K562 (cell line): ENCODE measurements at regions not wholly inside any gene's neighbourhood (a gene's known extent, or its start where the extent isn't known, plus 50 kb on each side); places are given as distances from the start of the nearest gene placed in this dataset.

Source experiments
- ATAC-seq: fragments of 200-7000 bp; cut with Tn5 transposase; 3 replicates; pipeline ENCODE4 v1.9.1; 2020; ENCODE audit warnings: moderate library complexity
- BruUV-seq: library from RNA; stranded (reverse); fragments of 400-500 nt; replicated peaks from 2 replicates; lab custom pipeline; 2021; lab: Mats Ljungman, UMichigan
- CTCF ChIA-PET: fragments of 300-600 bp; formaldehyde crosslinking; extraction: SDS; loops from one replicate; lab custom pipeline; 2021; ENCODE audit warnings: low intra/inter-chr PET ratio; lab: Yijun Ruan, JAX
- POLR2A ChIA-PET: fragments of 300-600, 350-650 bp; sonication (Branson Sonifier 250); formaldehyde crosslinking; extraction: SDS; loops from one replicate; lab custom pipeline; 2021; ENCODE audit warnings: antibody characterized with exemption, inconsistent platforms; lab: Yijun Ruan, JAX
- DNase-seq, 4 experiments: peaks; one replicate each; pipeline versions ENCODE4 v3.0.0 to v3.0.0-alpha.2; 2011 to 2018; ENCODE audit warnings: low spot score in 3 of 4, mixed read lengths in 3 of 4; ENCODE audit errors: extremely low read depth in 1 of 4
- FAIRE-seq: peaks from 2 replicates; lab custom pipeline; 2011; peaks lifted over from hg19 to GRCh38; lab: Jason Lieb, UNC
- H2AFZ ChIP-seq: 2 replicates; pipeline ENCODE4 v1.6.0; 2011; ENCODE audit warnings: low read depth, low read length, control low read depth, inconsistent platforms
- H3K27ac ChIP-seq: fragments of 200-600 bp; 3 replicates; pipeline ENCODE4 v1.8.0; 2011; ENCODE audit warnings: low read depth, mild to moderate bottlenecking, control low read depth, inconsistent platforms, low read length, moderate library complexity, mixed read lengths; ENCODE audit errors: extremely low read depth
- H3K27me3 ChIP-seq, 2 experiments: fragments of 300-600 bp in 1 of 2; 2 replicates in 1 of 2; 3 replicates in 1 of 2; pipeline versions ENCODE4 v1.6.0 to v1.8.0; 2011; ENCODE audit warnings: inconsistent platforms in 2 of 2, low read length in 2 of 2, mild to moderate bottlenecking in 1 of 2, mixed read lengths in 1 of 2, moderate library complexity in 1 of 2; ENCODE audit not compliant: control insufficient read depth in 2 of 2, insufficient read depth in 2 of 2
- H3K36me3 ChIP-seq: fragments of 300-600 bp; 3 replicates; pipeline ENCODE4 v1.8.0; 2011; ENCODE audit warnings: mild to moderate bottlenecking, low read length, inconsistent platforms; ENCODE audit not compliant: control insufficient read depth, insufficient read depth
- H3K4me1 ChIP-seq, 2 experiments: fragments of 200-600 bp in 1 of 2; replicated peaks in 1 of 2; 2 replicates in 1 of 2; 3 replicates in 1 of 2; pipeline versions ENCODE4 v1.5.1 to v1.8.0; 2011; ENCODE audit warnings: inconsistent platforms in 2 of 2, low read length in 2 of 2, mild to moderate bottlenecking in 1 of 2, mixed read lengths in 1 of 2, moderate library complexity in 1 of 2; ENCODE audit not compliant: control insufficient read depth in 2 of 2, insufficient read depth in 2 of 2
- H3K4me2 ChIP-seq: 2 replicates; pipeline ENCODE4 v1.6.1; 2011; ENCODE audit warnings: low read length, control low read depth, inconsistent platforms, mixed read lengths; ENCODE audit not compliant: insufficient read depth
- H3K4me3 ChIP-seq: fragments of 200-600 bp; sonication (generic), shearing (Covaris generic); 2 replicates; pipeline ENCODE4 v1.5.1; 2016; ENCODE audit warnings: control low read depth, inconsistent platforms
- H3K79me2 ChIP-seq: fragments of 200-600 bp; 3 replicates; pipeline ENCODE4 v1.8.0; 2011; ENCODE audit warnings: low read length, inconsistent platforms; ENCODE audit not compliant: control insufficient read depth, insufficient read depth
- H3K9ac ChIP-seq, 2 experiments: 2 replicates each; pipeline versions ENCODE4 v1.6.0 to v1.6.1; 2011; ENCODE audit warnings: low read depth in 2 of 2, low read length in 2 of 2, control low read depth in 1 of 2, inconsistent platforms in 1 of 2, mild to moderate bottlenecking in 1 of 2, mixed read lengths in 1 of 2; ENCODE audit not compliant: insufficient read depth in 1 of 2
- H3K9me1 ChIP-seq: one replicate; pipeline ENCODE4 v1.6.0; 2011; ENCODE audit warnings: inconsistent platforms, mild to moderate bottlenecking, low read length, moderate library complexity; ENCODE audit not compliant: control insufficient read depth, insufficient read depth
- H3K9me3 ChIP-seq: replicated peaks from 2 replicates; pipeline ENCODE4 v1.5.1; 2011; ENCODE audit warnings: low read depth, low read length, inconsistent platforms; ENCODE audit not compliant: control insufficient read depth, insufficient read depth
- H4K20me1 ChIP-seq: replicated peaks from 2 replicates; pipeline ENCODE4 v1.6.1; 2011; ENCODE audit warnings: low read length, inconsistent platforms, mixed read lengths; ENCODE audit not compliant: control insufficient read depth, insufficient read depth
- EWSR1 ChIP-seq: fragments of 450-650 bp; IDR thresholded peaks from 2 replicates; pipeline ENCODE4 v1.6.1; 2018; ENCODE audit warnings: borderline replicate concordance, mild to moderate bottlenecking, low read depth, moderate library complexity; ENCODE audit not compliant: partially characterized antibody
- MXD1 ChIP-seq: fragments of 250-450 bp; sonication (Bioruptor Pico); IDR thresholded peaks from 2 replicates; pipeline ENCODE4 v1.8.0; 2021; ENCODE audit warnings: borderline replicate concordance, mild to moderate bottlenecking, moderate library complexity; ENCODE audit not compliant: poor library complexity, severe bottlenecking
- MYNN ChIP-seq, 2 experiments: sonication (generic); formaldehyde crosslinking in 1 of 2; IDR thresholded peaks; 2 replicates each; pipeline versions ENCODE4 v1.5.0 to v1.6.1; 2016 to 2020; ENCODE audit warnings: antibody characterized with exemption in 1 of 2, missing genetic modification reagents in 1 of 2
- NR2C1 ChIP-seq, 2 experiments: fragments of 450-650 bp; IDR thresholded peaks; 2 replicates each; pipeline ENCODE4 v1.6.1; 2017; ENCODE audit warnings: mild to moderate bottlenecking in 2 of 2, antibody characterized with exemption in 1 of 2, inconsistent platforms in 1 of 2, missing compliant biosample characterization in 1 of 2, missing genetic modification characterization in 1 of 2
- PTRF ChIP-seq: fragments of 450-650 bp; IDR thresholded peaks from 2 replicates; pipeline ENCODE4 v1.6.1; 2016; ENCODE audit warnings: mild to moderate bottlenecking, missing genetic modification characterization, missing compliant biosample characterization
- TCF7L2 ChIP-seq: fragments of 150-350 bp; IDR thresholded peaks from 2 replicates; pipeline ENCODE4 v1.6.1; 2016; ENCODE audit warnings: low read depth, mild to moderate bottlenecking, low read length, moderate library complexity
- ZBED1 ChIP-seq: IDR thresholded peaks from 2 replicates; pipeline ENCODE4 v1.6.1; 2014
- ZBTB5 ChIP-seq: fragments of 450-650 bp; IDR thresholded peaks from 2 replicates; pipeline ENCODE4 v1.6.1; 2017; ENCODE audit warnings: antibody characterized with exemption
- ZNF354B ChIP-seq: fragments of 250-450 bp; sonication (Bioruptor Pico); IDR thresholded peaks from 2 replicates; pipeline ENCODE4 v1.4.0; 2020
- WGBS: fragments of 100-300 bp; shearing (Covaris generic); methylation state at CpG from one replicate; pipeline ENCODE4 v1.1.6; 2016; ENCODE audit warnings: low coverage, mixed read lengths; ENCODE audit not compliant: insufficient coverage; ENCODE audit errors: missing lambda C conversion rate; 5-methylcytosine and 5-hydroxymethylcytosine counted together
- in situ Hi-C: fragments of 300-500 bp; cut with MboI; formaldehyde crosslinking; loops from 4 replicates; pipeline ENCODE4 v1.15.0; 2018; ENCODE audit warnings: inconsistent platforms, mixed read lengths
- intact Hi-C: fragments of 100-400 bp; cut with micrococcal nuclease; formaldehyde crosslinking; loops from 2 replicates; pipeline ENCODE4 v1.14.2; 2022

GRCh38 chr12:87363497-87364084, 665.6 kb downstream of the C12orf50 start:
- in situ Hi-C loops: no loop called here
- ChIA-PET CTCF (no interaction called here), POLR2A (no interaction called here)
- ATAC-seq: no peak
- H3K9ac ChIP-seq: no peak overlapping the region
- BruUV-seq: no TSS peak
- H3K4me3 ChIP-seq: no peak overlapping the region
- no peaks in the 10 kb centered on the region for H3K4me1 ChIP-seq
- no peak overlapping the region for H3K27ac ChIP-seq
- no peak overlapping the region for H3K4me2 ChIP-seq
- no peak overlapping the region for H2AFZ ChIP-seq
- no peaks in the 10 kb centered on the region for H3K27me3 ChIP-seq
- no peak for TF ChIP-seq EWSR1
- no peak for TF ChIP-seq TCF7L2
- TF ChIP-seq ZBED1: no peak
- no peak for TF ChIP-seq ZNF354B (CRISPR knock-in tag)
- TF ChIP-seq MXD1 (CRISPR knock-in tag): no peak
- no peak for TF ChIP-seq NR2C1 (IDR thresholded peaks at IDR 0.05)
- TF ChIP-seq NR2C1 (tag; IDR thresholded peaks at IDR 0.05): no peak
- no peak for TF ChIP-seq ZBTB5
- no peak for TF ChIP-seq PTRF (tag)
- TF ChIP-seq MYNN (IDR thresholded peaks at IDR 0.05): no peak
- TF ChIP-seq MYNN (CRISPR knock-in tag; IDR thresholded peaks at IDR 0.05): no peak
- no peak for DNase-seq
- no peak for FAIRE-seq
- no peaks in the 10 kb centered on the region for H3K79me2 ChIP-seq
- intact Hi-C loops: no loop called here
- 0% methylated on average over 8 of the region's 8 CpGs for WGBS
- H4K20me1 ChIP-seq: no peaks in the 10 kb centered on the region
- H3K36me3 ChIP-seq: no peaks in the 10 kb centered on the region
- no peaks in the 10 kb centered on the region for H3K9me3 ChIP-seq
- no peaks in the 10 kb centered on the region for H3K9me1 ChIP-seq
